ENCODE measurements at regions not wholly inside any gene's neighbourhood (a gene's known extent, or its start where the extent isn't known, plus 50 kb on each side); places are given as distances from the start of the nearest gene placed in this dataset.

GRCh38 chr10:58995058-58995596 is 181.3 kb upstream of the PHYHIPL start:
- H3K4me3 ChIP-seq: no peak overlapping the region
- DNase-seq: no peak
- H3K4me1 ChIP-seq: peaks cover 0 to 18% (median 8%) of the 10 kb centered on the region in 4 donors
- no peaks in the 10 kb centered on the region for H3K27me3 ChIP-seq
- H3K9me3 ChIP-seq: no peaks in the 10 kb centered on the region
- TF ChIP-seq POLR2A (IDR thresholded peaks at IDR 0.05) (no peak), EP300 (IDR thresholded peaks at IDR 0.05) (no peak), POLR2AphosphoS5 (IDR thresholded peaks at IDR 0.05) (no peak), CTCF (IDR thresholded peaks at IDR 0.05) (no peak)
- H3K27ac ChIP-seq: no peak overlapping the region
- 62 to 67% methylated on average over 6 of the region's 6 CpGs for WGBS, 2 donors
- no peaks in the 10 kb centered on the region for H3K36me3 ChIP-seq
- intact Hi-C loops (cut with DNase I): no loop called here

- TF ChIP-seq CTCF (IDR thresholded peaks at IDR 0.05): no peak
- TF ChIP-seq POLR2A (IDR thresholded peaks at IDR 0.05): no peak
- TF ChIP-seq POLR2AphosphoS5 (IDR thresholded peaks at IDR 0.05): no peak
- TF ChIP-seq EP300 (IDR thresholded peaks at IDR 0.05): no peak
- 84 to 87% methylated on average over 2 of the region's 2 CpGs for WGBS, 2 donors
- H3K27me3 ChIP-seq: no peaks in the 10 kb centered on the region
- H3K4me1 ChIP-seq: peaks cover 0 to 26% (median 10%) of the 10 kb centered on the region in 4 donors
- DNase-seq: no peak
- no peaks in the 10 kb centered on the region for H3K36me3 ChIP-seq
- H3K27ac ChIP-seq: no peak overlapping the region
- intact Hi-C loops (cut with DNase I): no loop called here
- H3K4me3 ChIP-seq: no peak overlapping the region
- no peaks in the 10 kb centered on the region for H3K9me3 ChIP-seq
Observed at GRCh38 chr10:58996063-58996462, 180.4 kb upstream of the PHYHIPL start.

- TF ChIP-seq POLR2AphosphoS5 (IDR thresholded peaks at IDR 0.05): no peak
- TF ChIP-seq CTCF (IDR thresholded peaks at IDR 0.05): no peak
- TF ChIP-seq POLR2A (IDR thresholded peaks at IDR 0.05): no peak
- TF ChIP-seq EP300 (IDR thresholded peaks at IDR 0.05): no peak
- Histone ChIP-seq H3K4me1 (peaks cover 0 to 26% (median 10%) of the 10 kb centered on the region in 4 donors), H3K27me3 (no peaks in the 10 kb centered on the region), H3K36me3 (no peaks in the 10 kb centered on the region), H3K9me3 (no peaks in the 10 kb centered on the region), H3K4me3 (no peak overlapping the region), H3K27ac (no peak overlapping the region)
- no peak for DNase-seq
- 82 to 92% methylated on average over 2 of the region's 2 CpGs for WGBS, 2 donors
- intact Hi-C loops (cut with DNase I): no loop called here
Observed at GRCh38 chr10:58996866-58997265, 179.6 kb upstream of the PHYHIPL start.

DNA sequence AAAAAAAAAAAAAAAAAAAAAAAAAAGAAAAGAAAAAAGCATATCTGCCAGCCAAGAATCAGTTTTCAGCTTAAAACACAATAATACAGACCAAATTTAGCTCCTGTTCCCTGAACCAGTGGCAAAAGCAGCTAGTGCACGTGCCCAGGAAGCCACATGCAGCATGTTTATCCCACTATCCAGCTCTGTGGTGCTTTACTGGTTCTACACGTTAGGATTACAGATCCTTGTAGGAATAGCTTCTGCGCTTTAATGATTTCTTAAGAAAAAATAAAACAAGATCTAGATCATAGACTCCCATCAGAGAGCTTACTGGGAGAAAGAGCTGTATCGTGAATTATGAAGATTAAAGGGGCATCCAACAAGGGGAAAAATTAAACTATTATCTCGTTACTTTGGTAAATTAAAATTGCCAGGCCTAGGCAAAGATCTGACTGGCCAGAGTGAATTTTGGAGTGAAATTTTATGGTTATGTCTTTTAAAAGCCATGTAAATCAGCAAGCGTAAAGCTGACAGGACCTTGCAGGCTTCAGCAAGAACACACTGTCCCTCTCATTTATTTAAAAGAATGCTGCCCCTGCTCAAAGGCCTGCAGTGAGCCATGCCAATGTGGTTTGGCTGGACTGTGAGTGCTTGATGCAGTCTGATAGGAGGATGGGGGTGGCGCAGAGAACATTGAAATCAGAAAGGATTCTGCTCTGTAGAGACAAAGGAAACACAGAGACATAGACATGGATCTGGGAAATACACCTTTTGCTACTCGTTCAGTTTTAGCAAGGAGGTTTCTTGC is 177.3 kb upstream of the PHYHIPL start:
- intact Hi-C loops (cut with DNase I): no loop called here
- peaks cover 0 to 33% (median 10%) of the 10 kb centered on the region in 4 donors for H3K4me1 ChIP-seq
- WGBS, 2 donors: 90% methylated on average over 8 of the region's 8 CpGs
- peak overlapping the region; percentile 38 to 64 (median 62) for H3K27ac ChIP-seq
- H3K36me3 ChIP-seq: no peaks in the 10 kb centered on the region
- peak; percentile 76 for DNase-seq
- H3K9me3 ChIP-seq: no peaks in the 10 kb centered on the region
- TF ChIP-seq CTCF (IDR thresholded peaks at IDR 0.05) (no peak), POLR2AphosphoS5 (IDR thresholded peaks at IDR 0.05) (peak; percentile 27 to 67 (median 44)), EP300 (IDR thresholded peaks at IDR 0.05) (peak in 2 of 4 donors; percentile 13 to 69), POLR2A (IDR thresholded peaks at IDR 0.05) (no peak)
- H3K27me3 ChIP-seq: no peaks in the 10 kb centered on the region
- no peak overlapping the region for H3K4me3 ChIP-seq

All from sigmoid colon (tissue), 6 donors.